Left lung (tissue), 4 donors: ENCODE measurements at regions not wholly inside any gene's neighbourhood (a gene's known extent, or its start where the extent isn't known, plus 50 kb on each side); places are given as distances from the start of the nearest gene placed in this dataset.

Source experiments
- ATAC-seq: fragments of 200-7000 bp; cut with Tn5 transposase; one replicate; pipeline ENCODE4 v1.9.1; 2020; ENCODE audit warnings: moderate library complexity
- DNase-seq, 4 donors: peaks; one replicate each; pipeline ENCODE4 v3.0.0-alpha.2; 2013 to 2020
- H3K27ac ChIP-seq, 2 donors: fragments of 200-600 bp; sonication (generic) in 1 of 2; one replicate each; pipeline versions ENCODE4 v1.5.0 to v1.8.0; 2020 to 2021
- H3K27me3 ChIP-seq, 2 donors: fragments of 200-600 bp; sonication (generic) in 1 of 2; one replicate each; pipeline versions ENCODE4 v1.5.0 to v1.8.0; 2020 to 2021
- H3K36me3 ChIP-seq, 2 donors: fragments of 200-600 bp; sonication (generic) in 1 of 2; one replicate each; pipeline versions ENCODE4 v1.5.0 to v1.8.0; 2020 to 2021
- H3K4me1 ChIP-seq, 2 donors: fragments of 200-600 bp; one replicate each; pipeline ENCODE4 v1.8.0; 2021
- H3K4me3 ChIP-seq, 2 donors: fragments of 200-600 bp; sonication (generic) in 1 of 2; one replicate each; pipeline versions ENCODE4 v1.5.0 to v1.8.0; 2020 to 2021; ENCODE audit warnings: mild to moderate bottlenecking in 1 of 2
- H3K9me3 ChIP-seq, 2 donors: fragments of 200-600 bp; sonication (generic) in 1 of 2; one replicate each; pipeline versions ENCODE4 v1.5.0 to v1.8.0; 2020 to 2021
- CTCF ChIP-seq, 2 donors: fragments of 200-600 bp; sonication (generic) in 1 of 2; IDR thresholded peaks; one replicate each; pipeline versions ENCODE4 v1.5.0 to v1.8.0; 2021; ENCODE audit warnings: antibody characterized with exemption in 2 of 2
- intact Hi-C, 2 donors: fragments of 100-400 bp; cut with DNase I; formaldehyde crosslinking; loops; one replicate each; pipeline versions ENCODE4 v1.11.2 to v1.14.2; 2022
- donor health status: DM: no; HTN: yes; CAD: no.
- donor health status: DM: no; HTN: no; CAD: no.

GRCh38 chr6:12403201-12403826, 113.2 kb downstream of the EDN1 start:
- peak; percentile 40 for ATAC-seq
- intact Hi-C loops: no loop called here

GRCh38 chr6:12403947-12404647, 113.9 kb downstream of the EDN1 start:
- no peak overlapping the region for H3K4me3 ChIP-seq
- no peaks in the 10 kb centered on the region for H3K4me1 ChIP-seq
- DNase-seq (no peak), ATAC-seq (no peak)
- intact Hi-C loops: no loop called here
- H3K27ac ChIP-seq: peak overlapping the region in 1 of 2 donors; percentile 23
- no peak for TF ChIP-seq CTCF (IDR thresholded peaks at IDR 0.05)
- H3K36me3 ChIP-seq: no peaks in the 10 kb centered on the region
- H3K27me3 ChIP-seq: no peaks in the 10 kb centered on the region
- peaks cover 0 to 2% of the 10 kb centered on the region in 2 donors for H3K9me3 ChIP-seq

More at GRCh38 chr6:12403201-12403826, 113.2 kb downstream of the EDN1 start:
- Histone ChIP-seq H3K4me1 (no peaks in the 10 kb centered on the region), H3K4me3 (no peak overlapping the region), H3K36me3 (no peaks in the 10 kb centered on the region), H3K27me3 (no peaks in the 10 kb centered on the region), H3K9me3 (peaks cover 0 to 2% of the 10 kb centered on the region in 2 donors), H3K27ac (no peak overlapping the region)
- no peak for DNase-seq
- no peak for TF ChIP-seq CTCF (IDR thresholded peaks at IDR 0.05)

DNA sequence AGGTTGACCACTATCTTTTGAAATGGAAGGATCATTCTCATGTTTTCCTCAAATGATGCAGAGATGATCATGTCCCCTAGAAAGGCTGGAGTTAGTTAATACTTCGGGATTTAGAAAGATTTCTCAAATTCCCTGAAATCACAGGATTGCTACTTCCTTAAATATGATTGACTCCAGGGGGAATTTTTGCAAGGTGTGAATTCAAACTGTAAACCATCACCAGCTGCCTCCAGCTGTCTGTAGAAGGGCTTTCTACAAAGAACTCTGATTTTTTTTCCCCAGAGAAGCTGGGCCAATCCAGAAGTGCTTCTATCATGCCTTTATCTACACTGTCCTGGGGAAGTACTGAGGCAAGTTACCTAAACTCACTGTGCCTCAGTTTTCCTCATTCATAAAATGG, 114.5 kb downstream of the EDN1 start:
- no peak for DNase-seq
- Histone ChIP-seq H3K4me1 (no peaks in the 10 kb centered on the region), H3K27me3 (no peaks in the 10 kb centered on the region), H3K9me3 (peaks cover 0 to 2% of the 10 kb centered on the region in 2 donors), H3K36me3 (no peaks in the 10 kb centered on the region), H3K27ac (no peak overlapping the region), H3K4me3 (no peak overlapping the region)
- intact Hi-C loops: no loop called here
- no peak for ATAC-seq
- no peak for TF ChIP-seq CTCF (IDR thresholded peaks at IDR 0.05)

DNA sequence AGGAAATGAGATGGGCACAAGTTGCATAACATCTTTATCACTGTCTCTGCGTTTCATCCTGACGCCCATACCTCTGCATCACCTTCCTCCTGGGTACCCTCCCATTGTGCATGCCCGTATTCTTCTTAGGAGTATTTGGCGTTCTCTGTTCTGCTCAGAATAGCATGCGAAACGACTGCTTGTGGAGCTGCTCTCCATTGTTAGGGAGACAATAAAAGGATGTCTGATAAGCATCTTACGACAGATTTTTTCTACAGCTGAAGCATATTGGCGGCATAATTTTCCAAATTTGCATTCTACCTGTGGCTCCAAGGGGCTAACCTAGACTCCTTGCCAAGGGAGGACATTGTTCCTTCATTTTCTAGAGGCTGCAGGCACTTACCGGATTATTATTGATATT, 118.6 kb downstream of the EDN1 start:
- ATAC-seq (no peak), DNase-seq (no peak)
- Histone ChIP-seq H3K27me3 (no peaks in the 10 kb centered on the region), H3K9me3 (no peaks in the 10 kb centered on the region), H3K4me3 (no peak overlapping the region), H3K27ac (peak overlapping the region in 1 of 2 donors; percentile 6), H3K4me1 (no peaks in the 10 kb centered on the region), H3K36me3 (no peaks in the 10 kb centered on the region)
- TF ChIP-seq CTCF (IDR thresholded peaks at IDR 0.05): no peak
- intact Hi-C loops: no loop called here

- ATAC-seq (no peak), DNase-seq (no peak)
- Histone ChIP-seq H3K27me3 (no peaks in the 10 kb centered on the region), H3K4me3 (no peak overlapping the region), H3K4me1 (no peaks in the 10 kb centered on the region), H3K9me3 (no peaks in the 10 kb centered on the region), H3K27ac (no peak overlapping the region), H3K36me3 (no peaks in the 10 kb centered on the region)
- no peak for TF ChIP-seq CTCF (IDR thresholded peaks at IDR 0.05)
- intact Hi-C loops: no loop called here
Measured at GRCh38 chr6:12410946-12411345, 120.8 kb downstream of the EDN1 start.
